ENCODE measurements at regions not wholly inside any gene's neighbourhood (a gene's known extent, or its start where the extent isn't known, plus 50 kb on each side); places are given as distances from the start of the nearest gene placed in this dataset.

DNA sequence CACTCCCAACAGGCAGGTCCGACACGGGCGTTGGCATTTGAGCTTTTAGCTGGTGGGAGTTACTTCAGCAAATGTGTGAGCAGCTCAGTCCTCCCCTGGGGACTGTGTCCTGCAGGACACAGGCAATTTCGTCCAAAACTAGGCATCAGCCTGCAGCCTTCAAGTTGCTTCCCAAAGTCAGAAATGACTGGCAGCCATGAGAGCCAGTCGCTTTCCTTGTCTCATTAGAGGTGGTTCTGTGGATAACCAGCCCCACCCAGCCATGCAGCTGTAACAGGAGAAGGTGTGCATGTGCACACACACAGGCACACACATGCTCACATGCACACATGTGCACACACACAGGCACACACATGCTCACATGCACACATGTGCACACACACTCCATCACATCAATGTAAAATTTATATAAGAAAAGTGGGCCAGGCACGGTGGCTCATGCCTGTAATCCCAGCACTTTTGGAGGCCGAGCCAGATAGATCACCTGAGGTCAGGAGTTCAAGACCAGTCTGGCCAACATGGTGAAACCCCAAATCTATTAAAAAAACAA, 138.8 kb upstream of the TCERG1L start:
- Histone ChIP-seq H3K27ac (no peak overlapping the region), H3K4me2 (no peak overlapping the region), H2AFZ (no peak overlapping the region), H3K27me3 (peaks cover 12% of the 10 kb centered on the region), H3K79me2 (no peaks in the 10 kb centered on the region), H4K20me1 (ENCODE audit: insufficient read depth, poor library complexity, severe bottlenecking) (no peaks in the 10 kb centered on the region), H3K4me1 (ENCODE audit: insufficient read depth) (peaks cover 5% of the 10 kb centered on the region), H3K9me3 (ENCODE audit: low read depth) (no peaks in the 10 kb centered on the region), H3K4me3 (no peak overlapping the region), H3K36me3 (replicated peaks; ENCODE audit: insufficient read depth, low read depth) (no peaks in the 10 kb centered on the region), H3K9me2 (replicated peaks; ENCODE audit: insufficient read depth) (no peaks in the 10 kb centered on the region)
- 84% methylated on average over 7 of the region's 7 CpGs for WGBS (ENCODE audit: low lambda C conversion rate, missing lambda C conversion rate)
- TF ChIP-seq, protein P1, sequence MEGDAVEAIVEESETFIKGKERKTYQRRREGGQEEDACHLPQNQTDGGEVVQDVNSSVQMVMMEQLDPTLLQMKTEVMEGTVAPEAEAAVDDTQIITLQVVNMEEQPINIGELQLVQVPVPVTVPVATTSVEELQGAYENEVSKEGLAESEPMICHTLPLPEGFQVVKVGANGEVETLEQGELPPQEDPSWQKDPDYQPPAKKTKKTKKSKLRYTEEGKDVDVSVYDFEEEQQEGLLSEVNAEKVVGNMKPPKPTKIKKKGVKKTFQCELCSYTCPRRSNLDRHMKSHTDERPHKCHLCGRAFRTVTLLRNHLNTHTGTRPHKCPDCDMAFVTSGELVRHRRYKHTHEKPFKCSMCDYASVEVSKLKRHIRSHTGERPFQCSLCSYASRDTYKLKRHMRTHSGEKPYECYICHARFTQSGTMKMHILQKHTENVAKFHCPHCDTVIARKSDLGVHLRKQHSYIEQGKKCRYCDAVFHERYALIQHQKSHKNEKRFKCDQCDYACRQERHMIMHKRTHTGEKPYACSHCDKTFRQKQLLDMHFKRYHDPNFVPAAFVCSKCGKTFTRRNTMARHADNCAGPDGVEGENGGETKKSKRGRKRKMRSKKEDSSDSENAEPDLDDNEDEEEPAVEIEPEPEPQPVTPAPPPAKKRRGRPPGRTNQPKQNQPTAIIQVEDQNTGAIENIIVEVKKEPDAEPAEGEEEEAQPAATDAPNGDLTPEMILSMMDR (IDR thresholded peaks at IDR 0.05; ENCODE audit: poor library complexity), result no peak
- TF ChIP-seq EZH2 (IDR thresholded peaks at IDR 0.05; ENCODE audit: borderline replicate concordance), result no peak
- no peak for DNase-seq (ENCODE audit: low spot score)

DNA sequence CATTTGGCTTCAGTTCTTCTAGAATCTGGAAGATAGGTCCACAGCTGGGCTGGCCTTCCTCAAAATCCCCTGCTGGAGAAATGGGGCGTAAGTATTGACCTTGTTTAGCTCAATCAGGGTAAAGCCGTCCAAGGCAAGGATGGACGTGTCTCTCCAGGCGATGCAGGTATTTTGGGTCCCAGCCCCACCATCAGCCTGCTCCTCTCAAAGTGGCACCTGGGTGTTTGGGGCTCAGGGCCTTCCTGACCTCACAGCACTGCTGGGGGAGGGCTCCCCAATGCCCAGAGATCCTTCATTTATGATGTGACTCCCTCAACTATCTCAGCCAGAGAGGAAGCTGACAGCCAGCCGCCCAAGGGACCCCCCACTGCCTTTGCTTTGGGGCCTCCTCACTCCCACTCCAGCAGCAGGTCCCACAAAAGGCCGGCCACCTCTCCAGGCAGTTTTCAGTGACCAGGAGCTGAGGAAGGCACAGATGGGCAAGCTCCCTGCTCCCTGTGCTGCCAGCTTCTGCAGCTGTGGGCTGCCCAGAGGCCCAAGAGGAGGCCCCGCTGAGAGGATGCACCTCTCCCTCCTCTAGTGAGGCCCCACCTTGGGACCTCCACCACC, 140.0 kb upstream of the TCERG1L start:
- Histone ChIP-seq H2AFZ (no peak overlapping the region), H3K9me3 (ENCODE audit: low read depth) (no peaks in the 10 kb centered on the region), H3K27ac (no peak overlapping the region), H3K4me1 (ENCODE audit: insufficient read depth) (peaks cover 5% of the 10 kb centered on the region), H3K27me3 (peaks cover 13% of the 10 kb centered on the region), H3K9me2 (replicated peaks; ENCODE audit: insufficient read depth) (no peaks in the 10 kb centered on the region), H3K4me2 (no peak overlapping the region), H3K4me3 (no peak overlapping the region), H4K20me1 (ENCODE audit: insufficient read depth, poor library complexity, severe bottlenecking) (no peaks in the 10 kb centered on the region), H3K79me2 (no peaks in the 10 kb centered on the region), H3K36me3 (replicated peaks; ENCODE audit: insufficient read depth, low read depth) (no peaks in the 10 kb centered on the region)
- DNase-seq (ENCODE audit: low spot score), result no peak
- TF ChIP-seq EZH2phosphoT487 (IDR thresholded peaks at IDR 0.05; ENCODE audit: low read depth, severe bottlenecking, unreplicated experiment) (no peak), EZH2 (IDR thresholded peaks at IDR 0.05; ENCODE audit: borderline replicate concordance) (no peak)
- TF ChIP-seq, protein P1 (IDR thresholded peaks at IDR 0.05; ENCODE audit: poor library complexity), result no peak
- 97% methylated on average over 7 of the region's 7 CpGs for WGBS (ENCODE audit: low lambda C conversion rate, missing lambda C conversion rate)

DNA sequence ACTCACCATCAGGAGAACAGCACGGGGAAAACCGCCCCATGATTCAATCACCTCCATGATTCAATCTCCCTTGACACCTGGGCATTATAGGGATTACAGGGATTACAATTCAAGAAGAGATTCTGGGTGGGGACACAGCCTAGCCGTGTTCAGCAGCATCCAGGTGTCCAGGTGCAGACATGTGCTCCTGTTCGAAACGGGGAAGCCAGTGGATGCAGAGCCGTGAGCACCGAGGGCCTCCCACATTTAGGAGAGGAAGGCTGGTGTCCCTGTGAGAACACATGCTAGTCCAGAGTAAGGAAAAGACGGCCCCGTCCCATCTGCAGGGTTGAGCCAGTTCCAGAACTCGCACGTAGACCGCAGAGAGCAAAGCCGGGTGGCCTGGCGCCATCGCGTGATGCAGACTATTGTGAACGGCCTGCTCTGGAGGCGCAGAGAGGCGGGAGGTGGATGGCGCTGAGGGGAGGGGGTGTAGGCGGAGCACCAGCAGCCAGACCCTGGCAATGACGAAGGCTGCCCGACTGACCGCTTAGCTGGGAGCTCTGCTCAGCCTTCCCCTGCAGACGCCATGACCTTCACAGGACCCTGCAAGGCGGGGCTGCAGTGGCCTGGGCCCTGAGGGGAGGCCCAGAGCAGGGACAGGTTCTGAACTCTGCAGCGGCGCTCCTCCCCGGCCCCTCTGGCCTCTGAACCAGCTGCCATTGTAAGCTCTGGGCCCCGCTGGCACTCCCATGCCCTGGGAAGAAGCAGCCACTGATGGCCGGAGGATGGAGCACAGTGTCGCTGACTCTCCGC, 141.6 kb upstream of the TCERG1L start:
- 27% methylated on average over 33 of the region's 33 CpGs for WGBS (ENCODE audit: low lambda C conversion rate, missing lambda C conversion rate)
- H2AFZ ChIP-seq, result no peak overlapping the region
- peaks cover 23% of the 10 kb centered on the region for H3K27me3 ChIP-seq
- H3K4me2 ChIP-seq, result peak overlapping the region; percentile 75
- H4K20me1 ChIP-seq (ENCODE audit: insufficient read depth, poor library complexity, severe bottlenecking), result no peaks in the 10 kb centered on the region
- no peaks in the 10 kb centered on the region for H3K9me2 ChIP-seq (replicated peaks; ENCODE audit: insufficient read depth)
- TF ChIP-seq, protein P1 (IDR thresholded peaks at IDR 0.05; ENCODE audit: poor library complexity), result no peak
- TF ChIP-seq EZH2 (IDR thresholded peaks at IDR 0.05; ENCODE audit: borderline replicate concordance), result no peak
- TF ChIP-seq EZH2phosphoT487 (IDR thresholded peaks at IDR 0.05; ENCODE audit: low read depth, severe bottlenecking, unreplicated experiment), result no peak
- H3K4me3 ChIP-seq, result no peak overlapping the region
- H3K36me3 ChIP-seq (replicated peaks; ENCODE audit: insufficient read depth, low read depth), result no peaks in the 10 kb centered on the region
- DNase-seq (ENCODE audit: low spot score), result peak; percentile 75
- H3K9me3 ChIP-seq (ENCODE audit: low read depth), result no peaks in the 10 kb centered on the region
- peaks cover 5% of the 10 kb centered on the region for H3K4me1 ChIP-seq (ENCODE audit: insufficient read depth)
- no peaks in the 10 kb centered on the region for H3K79me2 ChIP-seq
- peak overlapping the region; percentile 31 for H3K27ac ChIP-seq
